ENCODE measurements at regions not wholly inside any gene's neighbourhood (a gene's known extent, or its start where the extent isn't known, plus 50 kb on each side); places are given as distances from the start of the nearest gene placed in this dataset.
"Not testable (repeated sequence)": the region's sequence is repeated elsewhere in the genome, so short reads cannot be mapped to it uniquely, and the experiment has no call there.

- DNase-seq, result no peak
Measured at GRCh38 chr15:79608066-79608864, 176.1 kb downstream of the MINAR1 start.

GRCh38 chr15:79609506-79609905, 177.4 kb downstream of the MINAR1 start:
- DNase-seq, result no peak

- DNase-seq, result no peak
Measured at GRCh38 chr15:79610021-79610420, 177.9 kb downstream of the MINAR1 start.

- no peak for DNase-seq
Measured at GRCh38 chr15:79615754-79616153, 183.6 kb downstream of the MINAR1 start.

GRCh38 chr15:79617071-79617470, 184.9 kb downstream of the MINAR1 start:
- no peak for DNase-seq

- DNase-seq, result no peak
Measured at GRCh38 chr15:79620112-79620857, 188.1 kb downstream of the MINAR1 start.

GRCh38 chr15:79621805-79622204, 189.7 kb downstream of the MINAR1 start:
- not testable (repeated sequence) for DNase-seq

GRCh38 chr15:79623488-79623887, 191.4 kb downstream of the MINAR1 start:
- no peak for DNase-seq

- no peak for DNase-seq
Measured at GRCh38 chr15:79629687-79630086, 197.6 kb downstream of the MINAR1 start.

- DNase-seq, result no peak
Measured at GRCh38 chr15:79632457-79632856, 200.3 kb downstream of the MINAR1 start.

GRCh38 chr15:79635149-79635771, 203.1 kb downstream of the MINAR1 start:
- no peak for DNase-seq

- no peak for DNase-seq
Measured at GRCh38 chr15:79635897-79636561, 203.9 kb downstream of the MINAR1 start.

GRCh38 chr15:79640206-79640605, 208.1 kb downstream of the MINAR1 start:
- DNase-seq, result no peak

- DNase-seq, result no peak
Measured at GRCh38 chr15:79641841-79642240, 209.7 kb downstream of the MINAR1 start.

- DNase-seq, result no peak
Measured at GRCh38 chr15:79643393-79643792, 211.3 kb downstream of the MINAR1 start.

- no peak for DNase-seq
Measured at GRCh38 chr15:79644091-79644490, 212.0 kb downstream of the MINAR1 start.

GRCh38 chr15:79652972-79653371, 220.8 kb downstream of the MINAR1 start:
- DNase-seq, result not testable (repeated sequence)

- no peak for DNase-seq
Measured at GRCh38 chr15:79653533-79653932, 221.4 kb downstream of the MINAR1 start.

GRCh38 chr15:79656151-79657000, 224.2 kb downstream of the MINAR1 start:
- DNase-seq, result peak; percentile 9

- DNase-seq, result no peak
Measured at GRCh38 chr15:79657722-79658121, 225.6 kb downstream of the MINAR1 start.

- DNase-seq, result no peak
Measured at GRCh38 chr15:79659691-79660090, 227.6 kb downstream of the MINAR1 start.

GRCh38 chr15:79661411-79661810, 229.3 kb downstream of the MINAR1 start:
- DNase-seq, result no peak

Measured in NCI-H1694 treated with DMSO at 0.1 percent for 48 hours (cell line).